Small intestine (tissue), 7 donors: ENCODE measurements at regions not wholly inside any gene's neighbourhood (a gene's known extent, or its start where the extent isn't known, plus 50 kb on each side); places are given as distances from the start of the nearest gene placed in this dataset.

Experiments used
- DNase-seq, 2 donors: peaks; one replicate each; pipeline versions ENCODE4 v3.0.0 to v3.0.0-alpha.2; 2013
- FAIRE-seq: peaks from 2 replicates; lab custom pipeline; 2012; peaks lifted over from hg19 to GRCh38; lab: Jason Lieb, UNC
- H3K27ac ChIP-seq, 3 donors: one replicate each; pipeline ENCODE4 v1.5.1; 2013; ENCODE audit warnings: low read length in 2 of 3, mild to moderate bottlenecking in 2 of 3, control low read depth in 1 of 3, inconsistent platforms in 1 of 3, low read depth in 1 of 3, moderate library complexity in 1 of 3
- H3K27me3 ChIP-seq, 3 donors: one replicate each; pipeline ENCODE4 v1.6.1; 2013; ENCODE audit warnings: low read length in 3 of 3, inconsistent platforms in 1 of 3; ENCODE audit not compliant: control insufficient read depth in 3 of 3, insufficient read depth in 3 of 3
- H3K36me3 ChIP-seq, 3 donors: one replicate each; pipeline ENCODE4 v1.6.1; 2013; ENCODE audit warnings: low read length in 3 of 3, inconsistent platforms in 1 of 3, low read depth in 1 of 3, mild to moderate bottlenecking in 1 of 3, moderate library complexity in 1 of 3; ENCODE audit not compliant: control insufficient read depth in 3 of 3, insufficient read depth in 2 of 3
- H3K4me1 ChIP-seq, 3 donors: one replicate each; pipeline ENCODE4 v1.6.1; 2013; ENCODE audit warnings: low read length in 2 of 3, inconsistent platforms in 1 of 3, low read depth in 1 of 3, mild to moderate bottlenecking in 1 of 3, moderate library complexity in 1 of 3; ENCODE audit not compliant: control insufficient read depth in 3 of 3, insufficient read depth in 2 of 3
- H3K4me3 ChIP-seq, 3 donors: one replicate each; pipeline ENCODE4 v1.5.1; 2013; ENCODE audit warnings: low read length in 3 of 3, control low read depth in 1 of 3, inconsistent platforms in 1 of 3, low read depth in 1 of 3, mild to moderate bottlenecking in 1 of 3, moderate library complexity in 1 of 3
- H3K9me3 ChIP-seq, 2 donors: one replicate each; pipeline ENCODE4 v1.6.1; 2013; ENCODE audit warnings: low read depth in 1 of 2, low read length in 1 of 2; ENCODE audit not compliant: control insufficient read depth in 2 of 2, insufficient read depth in 1 of 2
- WGBS, 3 donors: extraction: QIAGEN DNeasy Blood & Tissue Kit; methylation state at CpG; one replicate each; pipeline ENCODE4 v1.1.7; 2013; 5-methylcytosine and 5-hydroxymethylcytosine counted together
- donor health status: healthy with polysubstance abuse.
- donor health status: control.
- donor health status: control.
- donor health status: Bipolar disorder and iron deficiency.
- donor health status: healthy.

DNA sequence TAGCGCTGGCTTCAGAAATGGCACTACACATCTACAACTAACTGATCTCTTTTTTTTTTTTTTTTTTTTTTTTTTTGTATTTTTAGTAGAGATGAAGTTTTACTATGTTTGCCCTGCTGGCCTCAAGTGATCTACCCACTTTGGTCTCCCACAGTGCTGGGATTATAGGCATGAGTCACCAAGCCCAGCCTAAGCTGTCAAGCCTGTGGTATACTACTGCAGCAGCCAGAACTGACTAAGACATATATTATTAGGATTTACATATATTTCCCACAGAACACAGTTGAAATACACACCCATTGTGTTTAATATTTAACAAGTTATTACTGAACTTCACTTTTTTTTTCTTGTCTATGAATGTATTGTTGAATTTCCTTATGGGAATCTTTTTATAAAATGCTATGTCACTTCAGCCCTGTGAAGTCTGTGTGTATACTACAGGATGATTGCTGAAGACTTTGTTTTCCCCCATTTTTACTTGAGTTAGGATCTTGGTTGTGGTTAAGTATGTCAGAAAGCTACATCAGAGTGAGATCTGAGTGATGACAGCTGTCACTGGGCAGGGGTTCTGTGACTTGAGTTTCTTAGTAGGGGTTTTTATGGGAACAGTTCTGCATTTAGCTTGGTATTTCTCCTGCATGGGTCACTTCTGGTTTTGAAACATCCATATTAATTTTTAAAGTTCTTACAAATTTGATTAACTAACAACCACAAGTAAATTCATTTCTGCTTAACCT is 481.5 kb downstream of the CDY2B start:
- no peaks in the 10 kb centered on the region for H3K9me3 ChIP-seq
- peak in 1 of 2 donors; percentile 1 for DNase-seq
- no peak for FAIRE-seq
- no peak overlapping the region for H3K27ac ChIP-seq
- H3K4me3 ChIP-seq: no peak overlapping the region
- no peaks in the 10 kb centered on the region for H3K4me1 ChIP-seq
- H3K36me3 ChIP-seq: no peaks in the 10 kb centered on the region
- H3K27me3 ChIP-seq: no peaks in the 10 kb centered on the region
- WGBS, 3 donors: 45 to 91% methylated on average over 1 of the region's 1 CpG; no CpG with 5 or more reads in 1 of the 3 donors

DNA sequence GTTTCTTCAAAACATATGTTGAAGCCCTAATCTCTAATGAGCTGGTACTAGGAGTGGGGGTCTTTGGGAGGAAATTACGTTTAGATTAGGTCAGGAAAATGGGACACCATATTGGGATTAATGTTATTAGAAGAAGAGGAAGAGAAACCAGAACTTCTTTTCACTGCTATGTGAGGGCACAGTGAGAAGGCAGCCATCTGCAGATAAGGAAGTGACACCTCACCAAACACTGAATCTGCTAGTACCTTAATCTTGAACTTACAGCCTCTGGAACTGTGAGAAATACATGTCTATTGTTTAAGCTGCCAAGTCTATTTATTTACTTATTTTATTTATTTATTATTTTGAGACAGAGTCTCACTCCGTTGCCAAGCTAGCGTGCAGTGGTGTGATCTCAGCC is 482.4 kb downstream of the CDY2B start:
- H3K9me3 ChIP-seq: no peaks in the 10 kb centered on the region
- H3K4me1 ChIP-seq: no peaks in the 10 kb centered on the region
- H3K27ac ChIP-seq: no peak overlapping the region
- FAIRE-seq (no peak), DNase-seq (no peak)
- H3K36me3 ChIP-seq: no peaks in the 10 kb centered on the region
- H3K27me3 ChIP-seq: no peaks in the 10 kb centered on the region
- no peak overlapping the region for H3K4me3 ChIP-seq
- 59 to 66% methylated on average over 3 of the region's 3 CpGs; no CpG with 5 or more reads in 1 of the 3 donors for WGBS, 3 donors

- Histone ChIP-seq H3K36me3 (no peaks in the 10 kb centered on the region), H3K4me3 (no peak overlapping the region), H3K27ac (no peak overlapping the region), H3K4me1 (no peaks in the 10 kb centered on the region), H3K9me3 (no peaks in the 10 kb centered on the region), H3K27me3 (no peaks in the 10 kb centered on the region)
- 77 to 82% methylated on average over 2 of the region's 2 CpGs; no CpG with 5 or more reads in 1 of the 3 donors for WGBS, 3 donors
- FAIRE-seq (no peak), DNase-seq (no peak)
Observed at GRCh38 chrY:17381431-17382070, 498.5 kb downstream of the CDY2B start.

DNA sequence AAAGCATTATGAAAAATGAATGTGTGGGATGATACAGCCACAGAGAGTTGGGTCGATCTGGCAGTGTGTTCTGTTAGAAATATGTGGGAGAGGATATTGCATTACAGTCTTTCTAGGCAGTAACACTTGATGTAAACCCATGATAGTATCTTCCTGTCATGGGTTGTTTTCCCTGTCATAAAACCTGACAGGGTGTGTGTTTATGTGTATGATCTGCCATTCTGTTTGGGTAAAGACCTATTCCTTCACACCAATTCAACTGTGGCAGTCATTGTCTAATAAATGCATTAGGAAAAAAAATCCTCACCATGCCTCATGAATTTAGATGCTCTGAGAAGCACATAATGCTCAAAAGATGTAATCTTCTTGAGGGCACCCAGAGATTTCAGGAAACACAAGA is 501.7 kb downstream of the CDY2B start:
- no peaks in the 10 kb centered on the region for H3K36me3 ChIP-seq
- DNase-seq (no peak), FAIRE-seq (no peak)
- H3K27me3 ChIP-seq: no peaks in the 10 kb centered on the region
- no peaks in the 10 kb centered on the region for H3K4me1 ChIP-seq
- no peak overlapping the region for H3K4me3 ChIP-seq
- whole genome bisulfite sequencing, 3 donors: 23 to 49% methylated on average over 1 of the region's 1 CpG; no CpG with 5 or more reads in 1 of the 3 donors
- no peaks in the 10 kb centered on the region for H3K9me3 ChIP-seq
- H3K27ac ChIP-seq: no peak overlapping the region

GRCh38 chrY:17368413-17368812 is 511.6 kb downstream of the CDY2B start:
- Histone ChIP-seq H3K4me3 (no peak overlapping the region), H3K27ac (no peak overlapping the region), H3K9me3 (no peaks in the 10 kb centered on the region), H3K4me1 (no peaks in the 10 kb centered on the region), H3K27me3 (no peaks in the 10 kb centered on the region), H3K36me3 (no peaks in the 10 kb centered on the region)
- DNase-seq (no peak), FAIRE-seq (no peak)

GRCh38 chrY:17366400-17366799 is 513.6 kb downstream of the CDY2B start:
- H3K4me1 ChIP-seq: no peaks in the 10 kb centered on the region
- H3K27ac ChIP-seq: no peak overlapping the region
- no peaks in the 10 kb centered on the region for H3K9me3 ChIP-seq
- DNase-seq (no peak), FAIRE-seq (no peak)
- H3K4me3 ChIP-seq: no peak overlapping the region
- no peaks in the 10 kb centered on the region for H3K27me3 ChIP-seq
- no peaks in the 10 kb centered on the region for H3K36me3 ChIP-seq

DNA sequence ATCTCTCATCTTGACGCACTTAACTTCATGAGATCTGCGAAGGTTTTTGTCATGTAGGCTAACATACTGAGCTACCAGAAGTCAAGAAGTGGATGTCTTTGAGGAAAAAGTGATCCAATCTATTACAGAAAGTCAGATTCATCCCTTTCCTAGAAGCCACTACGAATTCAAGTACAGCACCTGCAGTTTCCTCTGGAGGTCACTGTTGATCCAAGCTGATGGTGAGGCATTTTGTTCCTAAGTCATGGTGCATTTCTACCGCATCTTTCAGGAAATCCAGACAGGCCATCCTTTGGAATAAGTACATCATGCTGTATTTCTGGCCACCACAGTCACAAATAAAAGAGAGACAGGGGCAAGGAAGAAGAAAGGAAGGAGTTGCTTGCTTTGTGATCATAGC is 541.0 kb downstream of the CDY2B start:
- Histone ChIP-seq H3K4me3 (no peak overlapping the region), H3K27me3 (no peaks in the 10 kb centered on the region), H3K27ac (no peak overlapping the region), H3K4me1 (no peaks in the 10 kb centered on the region), H3K9me3 (no peaks in the 10 kb centered on the region), H3K36me3 (no peaks in the 10 kb centered on the region)
- DNase-seq: no peak
- 56 to 64% methylated on average over 4 of the region's 4 CpGs; no CpG with 5 or more reads in 1 of the 3 donors for WGBS, 3 donors
- FAIRE-seq: no peak

DNA sequence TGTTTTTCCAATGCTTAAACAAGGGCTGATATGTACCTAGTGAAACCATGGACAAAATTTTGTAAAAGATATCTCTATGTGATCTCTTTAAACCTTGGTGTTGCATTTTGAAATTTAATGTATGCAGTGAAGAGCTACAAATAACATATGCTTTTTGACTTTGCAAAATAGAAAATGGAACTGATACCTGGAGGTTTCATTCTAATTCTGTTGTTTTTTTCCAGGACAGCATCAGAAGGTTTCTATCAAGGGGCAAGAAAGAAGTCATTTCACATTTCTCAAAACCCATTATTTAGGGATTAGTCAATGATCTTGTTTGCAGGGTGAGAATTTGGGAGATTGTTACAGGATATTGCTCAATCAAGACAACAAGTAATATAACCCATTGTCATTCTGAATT is 549.3 kb downstream of the CDY2B start:
- no peaks in the 10 kb centered on the region for H3K4me1 ChIP-seq
- no peaks in the 10 kb centered on the region for H3K27me3 ChIP-seq
- FAIRE-seq (no peak), DNase-seq (no peak)
- H3K27ac ChIP-seq: no peak overlapping the region
- peaks cover 0 to 4% of the 10 kb centered on the region in 2 donors for H3K9me3 ChIP-seq
- no peaks in the 10 kb centered on the region for H3K36me3 ChIP-seq
- H3K4me3 ChIP-seq: no peak overlapping the region
